K562 (cell line): ENCODE measurements at regions not wholly inside any gene's neighbourhood (a gene's known extent, or its start where the extent isn't known, plus 50 kb on each side); places are given as distances from the start of the nearest gene placed in this dataset.

Source experiments
- BACH1 ChIP-seq: fragments of 200-800 bp; sonication (Bioruptor generic); IDR thresholded peaks from 2 replicates; pipeline ENCODE4 v1.6.1; 2016; ENCODE audit warnings: missing genetic modification characterization, missing compliant biosample characterization
- EP300 ChIP-seq: IDR thresholded peaks from 2 replicates; pipeline ENCODE4 v1.6.1; 2012; ENCODE audit warnings: low read length, improper control_type of control experiment
- FOS ChIP-seq: IDR thresholded peaks from 3 replicates; pipeline ENCODE4 v1.6.1; 2011; ENCODE audit not compliant: insufficient read length; ENCODE audit errors: extremely low read depth
- FOXM1 ChIP-seq, 2 experiments: fragments of 450-650 bp in 1 of 2; sonication (generic) in 1 of 2; formaldehyde crosslinking in 1 of 2; IDR thresholded peaks; 2 replicates each; pipeline versions ENCODE4 v1.6.1 to v1.9.0; 2017 to 2022; ENCODE audit warnings: low read depth in 2 of 2, mild to moderate bottlenecking in 2 of 2, missing genetic modification reagents in 1 of 2, moderate library complexity in 1 of 2
- MTA1 ChIP-seq: fragments of 450-650 bp; IDR thresholded peaks from 2 replicates; pipeline ENCODE4 v1.6.1; 2017; ENCODE audit warnings: borderline replicate concordance
- MXI1 ChIP-seq: IDR thresholded peaks from 2 replicates; pipeline ENCODE4 v1.6.1; 2011; ENCODE audit warnings: low read depth, mild to moderate bottlenecking, improper control_type of control experiment, low read length
- NFATC3 ChIP-seq: fragments of 450-650 bp; IDR thresholded peaks from 2 replicates; pipeline ENCODE4 v1.6.1; 2017; ENCODE audit warnings: mild to moderate bottlenecking
- POLR2A ChIP-seq: fragments of 450-650 bp; conservative IDR thresholded peaks from 2 replicates; pipeline ENCODE4 v1.6.1; 2016
- ZNF184 ChIP-seq: sonication (generic); formaldehyde crosslinking; IDR thresholded peaks from 2 replicates; pipeline ENCODE4 v1.5.0; 2020; ENCODE audit warnings: missing genetic modification reagents
- TF ChIP-seq, protein P1 (sequence below): sonication (generic); formaldehyde crosslinking; IDR thresholded peaks from 2 replicates; pipeline ENCODE4 v1.8.1; 2023; ENCODE audit warnings: mild to moderate bottlenecking, missing genetic modification reagents
- TF ChIP-seq, protein P2 (sequence below), 3 experiments: IDR thresholded peaks in 2 of 3; conservative IDR thresholded peaks in 1 of 3; 2 replicates each; pipeline ENCODE4 v1.5.1; 2011 to 2012; ENCODE audit warnings: low read length in 3 of 3, mild to moderate bottlenecking in 3 of 3, control low read depth in 2 of 3, improper control_type of control experiment in 1 of 3, inconsistent platforms in 1 of 3, low read depth in 1 of 3, mixed read lengths in 1 of 3, moderate library complexity in 1 of 3; ENCODE audit not compliant: insufficient read depth in 2 of 3

DNA sequence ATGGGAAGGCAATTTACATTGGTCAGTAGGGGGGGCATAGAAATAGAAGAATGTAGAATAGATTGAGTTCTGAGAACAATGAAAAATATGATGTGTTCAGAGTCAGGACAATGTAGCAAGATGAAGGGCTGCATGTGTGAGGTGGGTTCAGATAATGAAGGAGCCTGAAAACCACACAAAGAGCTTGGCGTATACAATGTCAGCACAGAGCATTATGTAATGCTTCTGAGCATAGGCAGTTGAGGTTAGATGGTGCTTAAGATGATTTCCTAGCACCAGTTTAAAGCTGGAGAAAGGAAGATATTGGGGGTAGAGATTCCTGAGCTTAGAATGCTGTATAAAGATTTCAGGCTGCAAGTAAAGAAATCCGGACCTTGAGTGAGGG is 202.0 kb upstream of the SNX7 start:
- TF ChIP-seq MXI1 (no peak), EP300 (no peak), FOS (no peak), NFATC3 (no peak), POLR2A (no peak), FOXM1 (IDR thresholded peaks at IDR 0.05; ENCODE audit: low read depth) (no peak), FOXM1 (CRISPR knock-in tag; IDR thresholded peaks at IDR 0.05; ENCODE audit: low read depth) (no peak), BACH1 (tag) (no peak), MTA1 (no peak), ZNF184 (no peak)
- TF ChIP-seq, protein P1, sequence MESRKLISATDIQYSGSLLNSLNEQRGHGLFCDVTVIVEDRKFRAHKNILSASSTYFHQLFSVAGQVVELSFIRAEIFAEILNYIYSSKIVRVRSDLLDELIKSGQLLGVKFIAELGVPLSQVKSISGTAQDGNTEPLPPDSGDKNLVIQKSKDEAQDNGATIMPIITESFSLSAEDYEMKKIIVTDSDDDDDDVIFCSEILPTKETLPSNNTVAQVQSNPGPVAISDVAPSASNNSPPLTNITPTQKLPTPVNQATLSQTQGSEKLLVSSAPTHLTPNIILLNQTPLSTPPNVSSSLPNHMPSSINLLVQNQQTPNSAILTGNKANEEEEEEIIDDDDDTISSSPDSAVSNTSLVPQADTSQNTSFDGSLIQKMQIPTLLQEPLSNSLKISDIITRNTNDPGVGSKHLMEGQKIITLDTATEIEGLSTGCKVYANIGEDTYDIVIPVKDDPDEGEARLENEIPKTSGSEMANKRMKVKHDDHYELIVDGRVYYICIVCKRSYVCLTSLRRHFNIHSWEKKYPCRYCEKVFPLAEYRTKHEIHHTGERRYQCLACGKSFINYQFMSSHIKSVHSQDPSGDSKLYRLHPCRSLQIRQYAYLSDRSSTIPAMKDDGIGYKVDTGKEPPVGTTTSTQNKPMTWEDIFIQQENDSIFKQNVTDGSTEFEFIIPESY (CRISPR knock-in tag) = no peak
- TF ChIP-seq, protein P2, sequence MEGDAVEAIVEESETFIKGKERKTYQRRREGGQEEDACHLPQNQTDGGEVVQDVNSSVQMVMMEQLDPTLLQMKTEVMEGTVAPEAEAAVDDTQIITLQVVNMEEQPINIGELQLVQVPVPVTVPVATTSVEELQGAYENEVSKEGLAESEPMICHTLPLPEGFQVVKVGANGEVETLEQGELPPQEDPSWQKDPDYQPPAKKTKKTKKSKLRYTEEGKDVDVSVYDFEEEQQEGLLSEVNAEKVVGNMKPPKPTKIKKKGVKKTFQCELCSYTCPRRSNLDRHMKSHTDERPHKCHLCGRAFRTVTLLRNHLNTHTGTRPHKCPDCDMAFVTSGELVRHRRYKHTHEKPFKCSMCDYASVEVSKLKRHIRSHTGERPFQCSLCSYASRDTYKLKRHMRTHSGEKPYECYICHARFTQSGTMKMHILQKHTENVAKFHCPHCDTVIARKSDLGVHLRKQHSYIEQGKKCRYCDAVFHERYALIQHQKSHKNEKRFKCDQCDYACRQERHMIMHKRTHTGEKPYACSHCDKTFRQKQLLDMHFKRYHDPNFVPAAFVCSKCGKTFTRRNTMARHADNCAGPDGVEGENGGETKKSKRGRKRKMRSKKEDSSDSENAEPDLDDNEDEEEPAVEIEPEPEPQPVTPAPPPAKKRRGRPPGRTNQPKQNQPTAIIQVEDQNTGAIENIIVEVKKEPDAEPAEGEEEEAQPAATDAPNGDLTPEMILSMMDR (IDR thresholded peaks at IDR 0.05 in 2 of 3, conservative IDR thresholded peaks at IDR 0.05 in 1 of 3; ENCODE audit: insufficient read depth in 2 of 3, low read depth in 1 of 3, low read length in 3 of 3) = no peak
